ENCODE measurements at regions not wholly inside any gene's neighbourhood (a gene's known extent, or its start where the extent isn't known, plus 50 kb on each side); places are given as distances from the start of the nearest gene placed in this dataset.

DNA sequence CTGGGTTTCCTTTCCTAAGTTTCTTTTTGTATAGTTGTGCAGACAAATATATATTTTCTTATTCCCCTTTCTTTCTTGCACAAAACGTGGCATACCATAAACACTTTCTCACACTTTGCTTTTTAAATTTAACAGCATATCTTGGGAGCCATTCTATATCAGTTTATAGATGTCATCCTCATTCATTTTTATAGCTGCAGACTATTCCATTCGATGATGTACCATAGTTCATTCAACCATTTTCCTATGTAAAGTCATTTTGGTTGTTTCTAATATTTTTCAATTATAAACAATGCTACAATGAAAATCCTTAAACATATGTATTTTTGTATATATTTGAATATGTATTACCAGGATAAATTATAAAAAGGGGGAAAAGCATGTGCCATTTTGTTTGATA is 102.5 kb downstream of the RRM1 start:
- Histone ChIP-seq H3K79me2 (ENCODE audit: insufficient read depth, low read length) (no peaks in the 10 kb centered on the region), H3K79me1 (ENCODE audit: insufficient read depth, low read depth, low read length, poor library complexity, severe bottlenecking) (no peaks in the 10 kb centered on the region), H4K5ac (ENCODE audit: insufficient read length, low read depth, low read length) (no peak overlapping the region), H3K14ac (ENCODE audit: insufficient read depth, low read length) (no peak overlapping the region), H2BK20ac (ENCODE audit: low read depth, low read length, poor library complexity, severe bottlenecking) (no peak overlapping the region), H3K27me3 (ENCODE audit: insufficient read depth, low read length) (no peaks in the 10 kb centered on the region), H3K9me3 (ENCODE audit: control insufficient read depth, low read depth, low read length) (no peaks in the 10 kb centered on the region), H3K9ac (ENCODE audit: extremely low read depth, insufficient read length, low read length) (no peak overlapping the region), H2AFZ (ENCODE audit: low read length) (no peak overlapping the region), H3K56ac (ENCODE audit: insufficient read length, low read depth, low read length) (no peak overlapping the region), H2BK15ac (ENCODE audit: low read depth, low read length) (no peak overlapping the region), H2BK12ac (ENCODE audit: insufficient read length, low read depth, low read length) (no peak overlapping the region), H3K23me2 (ENCODE audit: insufficient read length, low read depth, low read length, poor library complexity, severe bottlenecking) (no peaks in the 10 kb centered on the region), H2BK5ac (ENCODE audit: insufficient read length, low read length) (no peak overlapping the region), H3K23ac (ENCODE audit: insufficient read length, low read depth, low read length) (no peak overlapping the region), H3K4me1 (ENCODE audit: insufficient read depth, low read length) (no peaks in the 10 kb centered on the region), H3K4me2 (ENCODE audit: insufficient read depth, insufficient read length, low read length) (no peak overlapping the region), H3T11ph (ENCODE audit: low read length) (no peak overlapping the region), H2BK120ac (ENCODE audit: low read depth, low read length, poor library complexity, severe bottlenecking) (no peak overlapping the region), H4K91ac (ENCODE audit: insufficient read length, low read depth, low read length) (no peak overlapping the region), H3K18ac (ENCODE audit: insufficient read length, low read depth, low read length) (no peak overlapping the region), H4K20me1 (ENCODE audit: control insufficient read depth, insufficient read depth, insufficient read length) (no peaks in the 10 kb centered on the region), H4K8ac (replicated peaks; ENCODE audit: insufficient read length, low read depth, low read length) (no peak overlapping the region), H2AK5ac (ENCODE audit: insufficient read length, low read length) (no peak overlapping the region), H3K4ac (ENCODE audit: low read depth, low read length) (no peak overlapping the region), H3K27ac (ENCODE audit: insufficient read length, low read depth, low read length) (no peak overlapping the region)
- TF ChIP-seq, protein P1, sequence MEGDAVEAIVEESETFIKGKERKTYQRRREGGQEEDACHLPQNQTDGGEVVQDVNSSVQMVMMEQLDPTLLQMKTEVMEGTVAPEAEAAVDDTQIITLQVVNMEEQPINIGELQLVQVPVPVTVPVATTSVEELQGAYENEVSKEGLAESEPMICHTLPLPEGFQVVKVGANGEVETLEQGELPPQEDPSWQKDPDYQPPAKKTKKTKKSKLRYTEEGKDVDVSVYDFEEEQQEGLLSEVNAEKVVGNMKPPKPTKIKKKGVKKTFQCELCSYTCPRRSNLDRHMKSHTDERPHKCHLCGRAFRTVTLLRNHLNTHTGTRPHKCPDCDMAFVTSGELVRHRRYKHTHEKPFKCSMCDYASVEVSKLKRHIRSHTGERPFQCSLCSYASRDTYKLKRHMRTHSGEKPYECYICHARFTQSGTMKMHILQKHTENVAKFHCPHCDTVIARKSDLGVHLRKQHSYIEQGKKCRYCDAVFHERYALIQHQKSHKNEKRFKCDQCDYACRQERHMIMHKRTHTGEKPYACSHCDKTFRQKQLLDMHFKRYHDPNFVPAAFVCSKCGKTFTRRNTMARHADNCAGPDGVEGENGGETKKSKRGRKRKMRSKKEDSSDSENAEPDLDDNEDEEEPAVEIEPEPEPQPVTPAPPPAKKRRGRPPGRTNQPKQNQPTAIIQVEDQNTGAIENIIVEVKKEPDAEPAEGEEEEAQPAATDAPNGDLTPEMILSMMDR (conservative IDR thresholded peaks at IDR 0.05), result no peak
- no peak for DNase-seq
- Mint-ChIP-seq H3K9me3 (no peaks in the 10 kb centered on the region; a peak in 1 of 5 replicates), H3K27me3 (ENCODE audit: low read depth) (peaks cover 2% of the 10 kb centered on the region; the same call in 1 of the 2 replicates), H3K4me3 (no peak overlapping the region), H3K4me1 (no peaks in the 10 kb centered on the region), H3K27ac (no peak overlapping the region), H3K36me3 (ENCODE audit: insufficient read depth in 1 of 3, low read depth in 3 of 3) (no peaks in the 10 kb centered on the region; a peak in 1 of 7 replicates)
- no CpG with 5 or more reads among the region's 2 CpGs for WGBS (ENCODE audit: extremely low coverage, insufficient read length, low lambda C conversion rate)
